GM12878 (cell line): ENCODE measurements at regions not wholly inside any gene's neighbourhood (a gene's known extent, or its start where the extent isn't known, plus 50 kb on each side); places are given as distances from the start of the nearest gene placed in this dataset.

Experiments used
- ATAC-seq: fragments of 200-7000 bp; cut with Tn5 transposase; 3 replicates; pipeline ENCODE4 v1.9.1; 2020; ENCODE audit warnings: mild to moderate bottlenecking, moderate library complexity
- BruUV-seq: library from RNA; stranded (reverse); fragments of 400-500 nt; replicated peaks from 2 replicates; lab custom pipeline; 2021; lab: Mats Ljungman, UMichigan
- CTCF ChIA-PET: fragments of 300-600 bp; sonication (Branson Sonifier 250); formaldehyde crosslinking; extraction: SDS; loops from one replicate; lab custom pipeline; 2021; ENCODE audit warnings: inconsistent platforms; lab: Yijun Ruan, JAX
- POLR2A ChIA-PET: fragments of 350-600 bp; formaldehyde crosslinking; extraction: SDS; loops from one replicate; lab custom pipeline; 2021; ENCODE audit warnings: inconsistent platforms; lab: Charles Lee
- RAD21 ChIA-PET: fragments of 300-600 bp; sonication (Branson Sonifier 250); formaldehyde crosslinking; loops from one replicate; lab custom pipeline; 2023; ENCODE audit warnings: antibody characterized with exemption; ENCODE audit not compliant: unreplicated experiment; lab: Charles Lee
- SMC1A ChIA-PET: fragments of 300-600 bp; sonication (Branson Sonifier 250); formaldehyde crosslinking; loops from one replicate; lab custom pipeline; 2023; ENCODE audit not compliant: unreplicated experiment, uncharacterized antibody; lab: Charles Lee
- DNase-seq: peaks from one replicate; pipeline ENCODE4 v3.0.0-alpha.2; 2011; ENCODE audit warnings: low read depth, low spot score
- FAIRE-seq: peaks from 3 replicates; lab custom pipeline; 2011; peaks lifted over from hg19 to GRCh38; lab: Jason Lieb, UNC
- H2AFZ ChIP-seq: 2 replicates; pipeline ENCODE4 v1.6.0; 2011; ENCODE audit warnings: low read depth, low read length, control low read depth; ENCODE audit not compliant: control insufficient read depth
- H3K27ac ChIP-seq: 2 replicates; pipeline ENCODE4 v1.5.1; 2011; ENCODE audit warnings: control low read depth; ENCODE audit not compliant: control insufficient read depth, insufficient read depth
- H3K27me3 ChIP-seq, 2 experiments: replicated peaks in 1 of 2; 2 replicates each; pipeline versions ENCODE4 v1.6.0 to v1.6.1; 2011; ENCODE audit warnings: low read length in 1 of 2; ENCODE audit not compliant: control insufficient read depth in 2 of 2, insufficient read depth in 2 of 2
- H3K36me3 ChIP-seq, 2 experiments: 2 replicates each; pipeline ENCODE4 v1.5.1; 2011; ENCODE audit warnings: low read length in 1 of 2; ENCODE audit not compliant: control insufficient read depth in 2 of 2, insufficient read depth in 2 of 2
- H3K4me1 ChIP-seq: 2 replicates; pipeline ENCODE4 v1.6.1; 2011; ENCODE audit warnings: mild to moderate bottlenecking, low read length, moderate library complexity, mixed read lengths; ENCODE audit not compliant: control insufficient read depth, insufficient read depth
- H3K4me2 ChIP-seq: 2 replicates; pipeline ENCODE4 v1.6.0; 2011; ENCODE audit warnings: control low read depth; ENCODE audit not compliant: control insufficient read depth, insufficient read depth
- H3K4me3 ChIP-seq: fragments of 200-600 bp; sonication (generic); 2 replicates; pipeline ENCODE4 v1.5.1; 2016
- H3K79me2 ChIP-seq: 2 replicates; pipeline ENCODE4 v1.6.0; 2011; ENCODE audit warnings: low read length; ENCODE audit not compliant: control insufficient read depth, insufficient read depth
- H3K9ac ChIP-seq: 2 replicates; pipeline ENCODE4 v1.8.0; 2011; ENCODE audit warnings: low read length, control low read depth, mixed read lengths; ENCODE audit not compliant: control insufficient read depth, insufficient read depth
- H3K9me3 ChIP-seq: replicated peaks from 3 replicates; pipeline ENCODE4 v1.5.1; 2011; ENCODE audit warnings: mild to moderate bottlenecking, low read length; ENCODE audit not compliant: control insufficient read depth, insufficient read depth
- H4K20me1 ChIP-seq: 2 replicates; pipeline ENCODE4 v1.6.0; 2011; ENCODE audit not compliant: control insufficient read depth, insufficient read depth
- ATF7 ChIP-seq: fragments of 450-650 bp; IDR thresholded peaks from 2 replicates; pipeline ENCODE4 v1.6.1; 2016; ENCODE audit warnings: low read depth, mild to moderate bottlenecking
- BCL11A ChIP-seq: IDR thresholded peaks from 2 replicates; pipeline ENCODE4 v1.6.1; 2011; ENCODE audit warnings: low read depth, low read length
- DPF2 ChIP-seq: fragments of 450-650 bp; IDR thresholded peaks from 2 replicates; pipeline ENCODE4 v1.6.1; 2017; ENCODE audit warnings: mild to moderate bottlenecking
- FOXM1 ChIP-seq: IDR thresholded peaks from 2 replicates; pipeline ENCODE4 v1.6.1; 2012; ENCODE audit warnings: low read depth, mild to moderate bottlenecking, inconsistent platforms, low read length, moderate library complexity
- HDAC2 ChIP-seq: fragments of 200-600 bp; sonication (generic); IDR thresholded peaks from 2 replicates; pipeline ENCODE4 v1.6.1; 2017
- IKZF2 ChIP-seq, 2 experiments: fragments of 450-650 bp; IDR thresholded peaks; 2 replicates each; pipeline ENCODE4 v1.6.1; 2017; ENCODE audit warnings: mild to moderate bottlenecking in 2 of 2, moderate library complexity in 2 of 2
- KAT2A ChIP-seq: conservative IDR thresholded peaks from 2 replicates; pipeline ENCODE4 v1.6.1; 2011; ENCODE audit warnings: low read depth, low read length; ENCODE audit not compliant: control insufficient read depth
- KLF5 ChIP-seq: fragments of 450-650 bp; IDR thresholded peaks from 2 replicates; pipeline ENCODE4 v1.6.1; 2014; ENCODE audit warnings: mild to moderate bottlenecking; ENCODE audit not compliant: partially characterized antibody
- MEF2A ChIP-seq: IDR thresholded peaks from 2 replicates; pipeline ENCODE4 v1.6.1; 2011; ENCODE audit warnings: low read depth, mild to moderate bottlenecking, low read length, moderate library complexity; ENCODE audit not compliant: insufficient read depth
- POU2F2 ChIP-seq: IDR thresholded peaks from 3 replicates; pipeline ENCODE4 v1.6.1; 2011; ENCODE audit warnings: low read depth, mild to moderate bottlenecking, low read length, borderline replicate concordance
- RAD51 ChIP-seq: fragments of 450-650 bp; IDR thresholded peaks from 2 replicates; pipeline ENCODE4 v1.6.1; 2016; ENCODE audit warnings: moderate library complexity, mild to moderate bottlenecking, inconsistent platforms
- RUNX3 ChIP-seq: IDR thresholded peaks from 2 replicates; pipeline ENCODE4 v1.6.1; 2012; ENCODE audit warnings: low read length, inconsistent platforms
- SIN3A ChIP-seq: IDR thresholded peaks from 2 replicates; pipeline ENCODE4 v1.6.1; 2012; ENCODE audit warnings: low read depth, low read length, improper control_type of control experiment
- YBX1 ChIP-seq: fragments of 450-650 bp; IDR thresholded peaks from 2 replicates; pipeline ENCODE4 v1.6.1; 2016; ENCODE audit warnings: antibody characterized with exemption
- ZNF207 ChIP-seq: fragments of 450-650 bp; IDR thresholded peaks from 2 replicates; pipeline ENCODE4 v1.6.1; 2014; ENCODE audit warnings: antibody characterized with exemption, mild to moderate bottlenecking, borderline replicate concordance
- ZNF217 ChIP-seq: fragments of 450-650 bp; IDR thresholded peaks from 2 replicates; pipeline ENCODE4 v1.6.1; 2017; ENCODE audit warnings: antibody characterized with exemption, mild to moderate bottlenecking
- WGBS: methylation state at CpG from one replicate; pipeline ENCODE4 v1.1.6; 2016; ENCODE audit warnings: low lambda C conversion rate; ENCODE audit not compliant: insufficient replicate concordance, insufficient coverage; ENCODE audit errors: missing lambda C conversion rate; 5-methylcytosine and 5-hydroxymethylcytosine counted together
- in situ Hi-C: fragments of 300-500 bp; cut with MboI; formaldehyde crosslinking; loops from 9 replicates; pipeline ENCODE4 v1.14.3; 2018; ENCODE audit warnings: mixed read lengths
- intact Hi-C: fragments of 100-400 bp; cut with micrococcal nuclease; formaldehyde crosslinking; loops from one replicate; pipeline ENCODE4 v1.14.2; 2022; ENCODE audit not compliant: unreplicated experiment
- TF ChIP-seq, protein P1 (sequence below): IDR thresholded peaks from 2 replicates; pipeline ENCODE4 v1.6.1; 2012; ENCODE audit warnings: low read depth, low read length, improper control_type of control experiment
- TF ChIP-seq, protein P2 (sequence below): IDR thresholded peaks from 2 replicates; pipeline ENCODE4 v1.6.1; 2011; ENCODE audit warnings: borderline replicate concordance, low read depth, mild to moderate bottlenecking, moderate library complexity, low read length; ENCODE audit not compliant: insufficient read depth, poor library complexity, severe bottlenecking

DNA sequence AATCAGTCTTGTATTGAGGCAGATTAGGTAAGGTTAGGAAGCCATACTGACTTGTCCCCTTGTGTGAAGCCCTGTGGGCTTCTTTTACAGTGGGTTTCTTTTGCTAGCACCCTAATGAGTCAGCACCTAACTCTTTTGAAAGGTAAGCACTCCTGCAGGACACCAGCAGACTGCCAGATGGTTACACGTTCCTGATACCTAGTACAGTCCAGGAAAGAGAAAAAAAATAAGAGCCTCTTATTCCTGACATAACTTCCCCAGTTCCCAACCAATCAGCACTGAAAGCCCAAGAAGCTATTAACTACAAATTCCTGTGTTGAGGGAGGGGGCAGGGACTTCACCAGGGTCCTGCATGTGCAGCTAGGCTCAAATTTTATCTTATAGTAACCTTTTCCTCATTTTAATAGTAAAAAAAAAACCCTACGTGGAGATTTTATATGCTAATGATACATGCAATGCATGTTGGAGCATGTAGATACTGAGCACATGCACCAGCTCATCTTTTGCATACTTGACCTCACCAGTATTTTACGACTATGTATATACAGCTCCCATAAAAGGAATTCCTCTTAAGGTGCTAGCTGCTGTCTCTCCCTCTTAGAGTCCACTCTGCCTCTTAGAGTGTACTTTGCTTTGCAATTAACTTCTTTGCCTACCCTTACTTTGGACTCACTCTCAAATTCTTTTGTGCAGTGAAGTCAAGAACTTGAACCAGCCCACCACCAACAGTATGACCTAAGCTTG lies 84.7 kb upstream of the RORB start:
- DNase-seq, result no peak
- WGBS, result 11% methylated on average over 3 of the region's 3 CpGs
- ChIA-PET POLR2A (no interaction called here), CTCF (no interaction called here), SMC1A (no interaction called here), RAD21 (no interaction called here)
- H3K9ac ChIP-seq, result no peak overlapping the region
- H3K36me3 ChIP-seq, result no peaks in the 10 kb centered on the region
- TF ChIP-seq ZNF217 (no peak), RUNX3 (no peak), BCL11A (no peak)
- H3K4me1 ChIP-seq, result no peaks in the 10 kb centered on the region
- no peak overlapping the region for H2AFZ ChIP-seq
- H3K9me3 ChIP-seq, result no peaks in the 10 kb centered on the region
- no peaks in the 10 kb centered on the region for H4K20me1 ChIP-seq
- BruUV-seq, result no TSS peak
- H3K27ac ChIP-seq, result no peak overlapping the region
- intact Hi-C loops, result no loop called here
- no peak overlapping the region for H3K4me3 ChIP-seq
- in situ Hi-C loops, result no loop called here
- no peaks in the 10 kb centered on the region for H3K27me3 ChIP-seq
- no peaks in the 10 kb centered on the region for H3K79me2 ChIP-seq
- H3K4me2 ChIP-seq, result no peak overlapping the region
- no peak for FAIRE-seq
- ATAC-seq, result no peak

DNA sequence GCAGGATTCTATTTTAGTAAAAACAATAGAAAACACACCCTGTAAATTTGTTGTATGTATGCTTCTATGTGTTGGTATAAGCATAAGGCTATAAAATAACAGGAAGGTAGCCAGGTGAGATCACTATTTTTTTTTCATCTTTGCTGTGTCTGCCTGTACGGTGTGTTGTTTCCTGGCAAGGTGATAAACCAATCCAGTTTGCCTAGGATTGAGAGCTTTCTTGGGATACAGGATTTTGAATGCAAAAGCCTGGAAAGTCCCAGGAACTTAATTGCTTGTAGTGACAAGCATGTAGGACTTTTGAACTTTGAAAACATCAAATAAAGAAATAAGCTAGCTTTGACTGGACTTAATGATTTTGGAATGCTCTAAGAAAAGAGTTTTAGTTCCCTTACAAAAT lies 83.3 kb upstream of the RORB start:
- no peak for DNase-seq
- in situ Hi-C loops, result no loop called here
- intact Hi-C loops, result no loop called here
- Histone ChIP-seq H3K79me2 (no peaks in the 10 kb centered on the region), H3K4me3 (no peak overlapping the region), H3K27ac (no peak overlapping the region), H3K9ac (no peak overlapping the region), H2AFZ (no peak overlapping the region), H4K20me1 (no peaks in the 10 kb centered on the region), H3K9me3 (no peaks in the 10 kb centered on the region), H3K4me2 (no peak overlapping the region), H3K36me3 (no peaks in the 10 kb centered on the region), H3K27me3 (no peaks in the 10 kb centered on the region), H3K4me1 (no peaks in the 10 kb centered on the region)
- TF ChIP-seq, protein P1, sequence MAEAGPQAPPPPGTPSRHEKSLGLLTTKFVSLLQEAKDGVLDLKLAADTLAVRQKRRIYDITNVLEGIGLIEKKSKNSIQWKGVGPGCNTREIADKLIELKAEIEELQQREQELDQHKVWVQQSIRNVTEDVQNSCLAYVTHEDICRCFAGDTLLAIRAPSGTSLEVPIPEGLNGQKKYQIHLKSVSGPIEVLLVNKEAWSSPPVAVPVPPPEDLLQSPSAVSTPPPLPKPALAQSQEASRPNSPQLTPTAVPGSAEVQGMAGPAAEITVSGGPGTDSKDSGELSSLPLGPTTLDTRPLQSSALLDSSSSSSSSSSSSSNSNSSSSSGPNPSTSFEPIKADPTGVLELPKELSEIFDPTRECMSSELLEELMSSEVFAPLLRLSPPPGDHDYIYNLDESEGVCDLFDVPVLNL, result no peak
- no peak for TF ChIP-seq MEF2A
- no peak for TF ChIP-seq KAT2A
- no peak for TF ChIP-seq DPF2
- TF ChIP-seq, protein P2, sequence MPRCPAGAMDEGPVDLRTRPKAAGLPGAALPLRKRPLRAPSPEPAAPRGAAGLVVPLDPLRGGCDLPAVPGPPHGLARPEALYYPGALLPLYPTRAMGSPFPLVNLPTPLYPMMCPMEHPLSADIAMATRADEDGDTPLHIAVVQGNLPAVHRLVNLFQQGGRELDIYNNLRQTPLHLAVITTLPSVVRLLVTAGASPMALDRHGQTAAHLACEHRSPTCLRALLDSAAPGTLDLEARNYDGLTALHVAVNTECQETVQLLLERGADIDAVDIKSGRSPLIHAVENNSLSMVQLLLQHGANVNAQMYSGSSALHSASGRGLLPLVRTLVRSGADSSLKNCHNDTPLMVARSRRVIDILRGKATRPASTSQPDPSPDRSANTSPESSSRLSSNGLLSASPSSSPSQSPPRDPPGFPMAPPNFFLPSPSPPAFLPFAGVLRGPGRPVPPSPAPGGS, result no peak
- TF ChIP-seq SIN3A, result no peak
- no peak for TF ChIP-seq ATF7
- TF ChIP-seq HDAC2, result no peak
- no peak for TF ChIP-seq POU2F2
- no peak for TF ChIP-seq IKZF2 (IDR thresholded peaks at IDR 0.05)
- no peak for TF ChIP-seq FOXM1
- TF ChIP-seq RAD51, result no peak
- no peak for TF ChIP-seq KLF5
- TF ChIP-seq YBX1, result no peak
- no peak for TF ChIP-seq ZNF207
- 0% methylated on average over 1 of the region's 1 CpG for WGBS
- BruUV-seq, result no TSS peak
- FAIRE-seq, result no peak
- ChIA-PET CTCF (interaction anchor here (1.1 kb wide), 1 partner anchor 88 kb away, joined by 3 read pairs; no protein-coding TSS in a partner anchor), SMC1A (no interaction called here), RAD21 (no interaction called here), POLR2A (no interaction called here)
- ATAC-seq, result no peak
